ENCODE measurements at regions not wholly inside any gene's neighbourhood (a gene's known extent, or its start where the extent isn't known, plus 50 kb on each side); places are given as distances from the start of the nearest gene placed in this dataset.

DNA sequence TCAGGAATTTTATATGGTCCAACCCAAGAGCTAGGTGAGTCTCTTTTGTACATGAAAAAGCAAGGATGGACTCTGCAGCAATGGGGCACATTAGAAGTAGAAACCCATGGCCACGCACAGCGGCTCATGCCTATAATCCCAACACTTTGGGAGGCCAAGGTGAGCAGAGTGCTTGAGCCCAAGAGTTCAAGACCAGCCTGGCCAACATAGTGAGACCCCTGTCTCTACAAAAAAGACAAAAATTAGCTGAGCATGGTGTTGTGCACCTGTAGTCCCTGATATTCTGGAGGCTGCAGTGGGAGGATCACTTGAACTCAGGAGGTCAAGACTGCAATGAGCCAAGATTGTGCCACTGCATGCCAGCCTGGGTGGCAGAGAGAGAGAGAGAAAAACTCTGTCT lies 128.7 kb upstream of the PLEKHA5 start:
- TF ChIP-seq SNAI2 (CRISPR knock-in tag; IDR thresholded peaks at IDR 0.05) (no peak), ZNF70 (CRISPR knock-in tag; IDR thresholded peaks at IDR 0.05) (no peak), RARB (CRISPR knock-in tag; IDR thresholded peaks at IDR 0.05) (no peak), TCF4 (CRISPR knock-in tag; IDR thresholded peaks at IDR 0.05; ENCODE audit: borderline replicate concordance) (no peak), ZC3H10 (CRISPR knock-in tag; IDR thresholded peaks at IDR 0.05) (no peak)
- TF ChIP-seq, protein P1, sequence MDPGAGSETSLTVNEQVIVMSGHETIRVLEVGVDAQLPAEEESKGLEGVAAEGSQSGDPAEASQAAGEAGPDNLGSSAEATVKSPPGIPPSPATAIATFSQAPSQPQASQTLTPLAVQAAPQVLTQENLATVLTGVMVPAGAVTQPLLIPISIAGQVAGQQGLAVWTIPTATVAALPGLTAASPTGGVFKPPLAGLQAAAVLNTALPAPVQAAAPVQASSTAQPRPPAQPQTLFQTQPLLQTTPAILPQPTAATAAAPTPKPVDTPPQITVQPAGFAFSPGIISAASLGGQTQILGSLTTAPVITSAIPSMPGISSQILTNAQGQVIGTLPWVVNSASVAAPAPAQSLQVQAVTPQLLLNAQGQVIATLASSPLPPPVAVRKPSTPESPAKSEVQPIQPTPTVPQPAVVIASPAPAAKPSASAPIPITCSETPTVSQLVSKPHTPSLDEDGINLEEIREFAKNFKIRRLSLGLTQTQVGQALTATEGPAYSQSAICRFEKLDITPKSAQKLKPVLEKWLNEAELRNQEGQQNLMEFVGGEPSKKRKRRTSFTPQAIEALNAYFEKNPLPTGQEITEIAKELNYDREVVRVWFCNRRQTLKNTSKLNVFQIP (CRISPR knock-in tag; IDR thresholded peaks at IDR 0.05; ENCODE audit: borderline replicate concordance, low read depth): no peak
- TF ChIP-seq, protein P2, sequence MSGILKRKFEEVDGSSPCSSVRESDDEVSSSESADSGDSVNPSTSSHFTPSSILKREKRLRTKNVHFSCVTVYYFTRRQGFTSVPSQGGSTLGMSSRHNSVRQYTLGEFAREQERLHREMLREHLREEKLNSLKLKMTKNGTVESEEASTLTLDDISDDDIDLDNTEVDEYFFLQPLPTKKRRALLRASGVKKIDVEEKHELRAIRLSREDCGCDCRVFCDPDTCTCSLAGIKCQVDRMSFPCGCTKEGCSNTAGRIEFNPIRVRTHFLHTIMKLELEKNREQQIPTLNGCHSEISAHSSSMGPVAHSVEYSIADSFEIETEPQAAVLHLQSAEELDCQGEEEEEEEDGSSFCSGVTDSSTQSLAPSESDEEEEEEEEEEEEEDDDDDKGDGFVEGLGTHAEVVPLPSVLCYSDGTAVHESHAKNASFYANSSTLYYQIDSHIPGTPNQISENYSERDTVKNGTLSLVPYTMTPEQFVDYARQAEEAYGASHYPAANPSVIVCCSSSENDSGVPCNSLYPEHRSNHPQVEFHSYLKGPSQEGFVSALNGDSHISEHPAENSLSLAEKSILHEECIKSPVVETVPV (CRISPR knock-in tag; IDR thresholded peaks at IDR 0.05): no peak
- ATAC-seq: no peak

DNA sequence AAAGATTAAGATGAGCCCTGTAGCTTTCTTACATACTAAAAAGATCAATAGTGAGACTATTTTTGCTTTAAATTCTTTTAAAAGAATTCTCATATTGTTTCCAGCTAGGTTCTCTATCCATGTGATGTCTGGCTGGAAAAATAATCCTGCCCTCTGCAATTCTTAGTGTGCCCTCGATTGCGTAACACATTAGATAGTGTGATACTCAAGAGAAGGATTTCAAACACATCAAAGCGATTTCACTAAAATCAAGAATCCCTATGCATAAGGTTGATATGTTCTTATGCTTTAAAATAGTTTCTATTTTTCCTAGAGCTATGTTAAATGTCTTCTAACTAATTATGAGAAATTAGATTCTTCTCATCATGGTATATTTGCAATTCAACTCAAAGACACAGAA lies 127.3 kb upstream of the PLEKHA5 start:
- TF ChIP-seq PPARA (CRISPR knock-in tag; IDR thresholded peaks at IDR 0.05; ENCODE audit: borderline replicate concordance): no peak
- no peak for TF ChIP-seq GLIS3 (CRISPR knock-in tag; IDR thresholded peaks at IDR 0.05)
- TF ChIP-seq TOX (CRISPR knock-in tag; IDR thresholded peaks at IDR 0.05; ENCODE audit: borderline replicate concordance): no peak
- TF ChIP-seq ISL1 (CRISPR knock-in tag; IDR thresholded peaks at IDR 0.05): no peak
- no peak for ATAC-seq

DNA sequence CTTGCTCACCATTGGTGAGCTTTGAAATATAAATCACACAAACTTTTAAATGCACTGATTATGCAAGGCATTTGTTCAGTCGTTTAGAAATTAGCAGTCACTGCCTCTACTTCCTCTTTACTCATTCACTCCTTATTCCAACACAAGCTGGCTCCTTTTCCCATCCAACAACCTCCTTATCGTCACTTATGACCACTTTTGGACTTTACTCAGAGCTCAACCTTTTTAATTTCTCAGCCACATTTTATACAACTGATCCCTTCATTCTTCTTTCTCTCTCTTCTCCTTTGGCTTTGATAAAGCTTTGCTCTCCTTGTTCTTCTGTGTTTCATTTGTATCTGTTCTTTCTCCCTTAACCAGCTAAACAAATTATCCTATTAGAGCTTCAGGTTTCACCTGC lies 126.4 kb upstream of the PLEKHA5 start:
- no peak for TF ChIP-seq OSR1 (CRISPR knock-in tag; IDR thresholded peaks at IDR 0.05)
- no peak for TF ChIP-seq ZC3H10 (CRISPR knock-in tag; IDR thresholded peaks at IDR 0.05)
- no peak for TF ChIP-seq TCF4 (CRISPR knock-in tag; IDR thresholded peaks at IDR 0.05; ENCODE audit: borderline replicate concordance)
- TF ChIP-seq CSDC2 (CRISPR knock-in tag; IDR thresholded peaks at IDR 0.05): no peak
- TF ChIP-seq, protein P1 (CRISPR knock-in tag; IDR thresholded peaks at IDR 0.05; ENCODE audit: borderline replicate concordance, low read depth): no peak
- TF ChIP-seq, protein P3, sequence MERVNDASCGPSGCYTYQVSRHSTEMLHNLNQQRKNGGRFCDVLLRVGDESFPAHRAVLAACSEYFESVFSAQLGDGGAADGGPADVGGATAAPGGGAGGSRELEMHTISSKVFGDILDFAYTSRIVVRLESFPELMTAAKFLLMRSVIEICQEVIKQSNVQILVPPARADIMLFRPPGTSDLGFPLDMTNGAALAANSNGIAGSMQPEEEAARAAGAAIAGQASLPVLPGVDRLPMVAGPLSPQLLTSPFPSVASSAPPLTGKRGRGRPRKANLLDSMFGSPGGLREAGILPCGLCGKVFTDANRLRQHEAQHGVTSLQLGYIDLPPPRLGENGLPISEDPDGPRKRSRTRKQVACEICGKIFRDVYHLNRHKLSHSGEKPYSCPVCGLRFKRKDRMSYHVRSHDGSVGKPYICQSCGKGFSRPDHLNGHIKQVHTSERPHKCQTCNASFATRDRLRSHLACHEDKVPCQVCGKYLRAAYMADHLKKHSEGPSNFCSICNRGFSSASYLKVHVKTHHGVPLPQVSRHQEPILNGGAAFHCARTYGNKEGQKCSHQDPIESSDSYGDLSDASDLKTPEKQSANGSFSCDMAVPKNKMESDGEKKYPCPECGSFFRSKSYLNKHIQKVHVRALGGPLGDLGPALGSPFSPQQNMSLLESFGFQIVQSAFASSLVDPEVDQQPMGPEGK (CRISPR knock-in tag; IDR thresholded peaks at IDR 0.05; ENCODE audit: borderline replicate concordance): no peak
- TF ChIP-seq, protein P4, sequence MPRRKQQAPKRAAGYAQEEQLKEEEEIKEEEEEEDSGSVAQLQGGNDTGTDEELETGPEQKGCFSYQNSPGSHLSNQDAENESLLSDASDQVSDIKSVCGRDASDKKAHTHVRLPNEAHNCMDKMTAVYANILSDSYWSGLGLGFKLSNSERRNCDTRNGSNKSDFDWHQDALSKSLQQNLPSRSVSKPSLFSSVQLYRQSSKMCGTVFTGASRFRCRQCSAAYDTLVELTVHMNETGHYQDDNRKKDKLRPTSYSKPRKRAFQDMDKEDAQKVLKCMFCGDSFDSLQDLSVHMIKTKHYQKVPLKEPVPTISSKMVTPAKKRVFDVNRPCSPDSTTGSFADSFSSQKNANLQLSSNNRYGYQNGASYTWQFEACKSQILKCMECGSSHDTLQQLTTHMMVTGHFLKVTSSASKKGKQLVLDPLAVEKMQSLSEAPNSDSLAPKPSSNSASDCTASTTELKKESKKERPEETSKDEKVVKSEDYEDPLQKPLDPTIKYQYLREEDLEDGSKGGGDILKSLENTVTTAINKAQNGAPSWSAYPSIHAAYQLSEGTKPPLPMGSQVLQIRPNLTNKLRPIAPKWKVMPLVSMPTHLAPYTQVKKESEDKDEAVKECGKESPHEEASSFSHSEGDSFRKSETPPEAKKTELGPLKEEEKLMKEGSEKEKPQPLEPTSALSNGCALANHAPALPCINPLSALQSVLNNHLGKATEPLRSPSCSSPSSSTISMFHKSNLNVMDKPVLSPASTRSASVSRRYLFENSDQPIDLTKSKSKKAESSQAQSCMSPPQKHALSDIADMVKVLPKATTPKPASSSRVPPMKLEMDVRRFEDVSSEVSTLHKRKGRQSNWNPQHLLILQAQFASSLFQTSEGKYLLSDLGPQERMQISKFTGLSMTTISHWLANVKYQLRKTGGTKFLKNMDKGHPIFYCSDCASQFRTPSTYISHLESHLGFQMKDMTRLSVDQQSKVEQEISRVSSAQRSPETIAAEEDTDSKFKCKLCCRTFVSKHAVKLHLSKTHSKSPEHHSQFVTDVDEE (CRISPR knock-in tag; IDR thresholded peaks at IDR 0.05): no peak
- TF ChIP-seq ZNF8 (CRISPR knock-in tag; IDR thresholded peaks at IDR 0.05): no peak
- no peak for TF ChIP-seq ZFP30 (CRISPR knock-in tag; IDR thresholded peaks at IDR 0.05)
- no peak for TF ChIP-seq ZFP3 (CRISPR knock-in tag; IDR thresholded peaks at IDR 0.05)
- no peak for ATAC-seq

DNA sequence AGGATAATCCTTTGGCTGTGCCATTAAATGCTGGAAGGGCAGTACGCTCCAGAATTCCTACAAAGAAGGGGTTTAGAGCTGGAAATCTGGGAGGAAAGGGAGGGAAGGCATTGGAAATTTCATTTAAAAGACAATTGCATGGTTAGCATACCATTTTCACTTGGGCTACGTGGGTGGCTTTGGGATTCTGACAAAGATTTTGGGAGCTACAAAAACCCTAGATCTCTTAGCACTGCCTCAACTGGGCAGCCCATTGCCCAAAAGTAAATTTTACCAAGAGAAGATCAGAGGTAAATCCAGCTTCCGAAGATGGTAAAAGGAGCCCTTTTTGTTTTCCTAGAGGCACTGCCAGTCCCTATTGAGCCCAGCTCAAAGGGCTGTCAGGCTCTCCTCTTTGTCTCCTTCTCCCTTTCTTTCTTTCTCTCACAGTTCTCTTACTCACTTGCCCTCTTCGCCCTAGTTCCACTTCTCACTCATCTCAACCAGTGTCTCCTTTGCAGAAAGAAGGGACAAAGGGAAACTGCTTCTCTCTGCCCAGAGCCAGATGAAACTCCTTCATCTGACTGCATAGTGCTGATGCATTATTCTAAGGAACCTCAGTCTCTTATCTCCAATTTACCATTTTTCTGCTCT lies 125.4 kb upstream of the PLEKHA5 start:
- ATAC-seq: no peak
- TF ChIP-seq PPARA (CRISPR knock-in tag; IDR thresholded peaks at IDR 0.05; ENCODE audit: borderline replicate concordance) (no peak), ZNF8 (CRISPR knock-in tag; IDR thresholded peaks at IDR 0.05) (no peak), ZFP30 (CRISPR knock-in tag; IDR thresholded peaks at IDR 0.05) (no peak), ZFP3 (CRISPR knock-in tag; IDR thresholded peaks at IDR 0.05) (no peak), ZNF70 (CRISPR knock-in tag; IDR thresholded peaks at IDR 0.05) (no peak), ARNTL (CRISPR knock-in tag; IDR thresholded peaks at IDR 0.05; ENCODE audit: borderline replicate concordance, low read depth) (no peak), ZC3H10 (CRISPR knock-in tag; IDR thresholded peaks at IDR 0.05) (no peak), CSDC2 (CRISPR knock-in tag; IDR thresholded peaks at IDR 0.05) (no peak), ZNF565 (CRISPR knock-in tag; conservative IDR thresholded peaks at IDR 0.05; ENCODE audit: low read depth) (no peak), OSR1 (CRISPR knock-in tag; IDR thresholded peaks at IDR 0.05) (no peak)
- TF ChIP-seq, protein P3 (CRISPR knock-in tag; IDR thresholded peaks at IDR 0.05; ENCODE audit: borderline replicate concordance): no peak
- TF ChIP-seq, protein P5, sequence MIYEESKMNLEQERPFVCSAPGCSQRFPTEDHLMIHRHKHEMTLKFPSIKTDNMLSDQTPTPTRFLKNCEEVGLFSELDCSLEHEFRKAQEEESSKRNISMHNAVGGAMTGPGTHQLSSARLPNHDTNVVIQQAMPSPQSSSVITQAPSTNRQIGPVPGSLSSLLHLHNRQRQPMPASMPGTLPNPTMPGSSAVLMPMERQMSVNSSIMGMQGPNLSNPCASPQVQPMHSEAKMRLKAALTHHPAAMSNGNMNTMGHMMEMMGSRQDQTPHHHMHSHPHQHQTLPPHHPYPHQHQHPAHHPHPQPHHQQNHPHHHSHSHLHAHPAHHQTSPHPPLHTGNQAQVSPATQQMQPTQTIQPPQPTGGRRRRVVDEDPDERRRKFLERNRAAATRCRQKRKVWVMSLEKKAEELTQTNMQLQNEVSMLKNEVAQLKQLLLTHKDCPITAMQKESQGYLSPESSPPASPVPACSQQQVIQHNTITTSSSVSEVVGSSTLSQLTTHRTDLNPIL (CRISPR knock-in tag; IDR thresholded peaks at IDR 0.05; ENCODE audit: low read depth): no peak
